ENCODE measurements at regions not wholly inside any gene's neighbourhood (a gene's known extent, or its start where the extent isn't known, plus 50 kb on each side); places are given as distances from the start of the nearest gene placed in this dataset.

DNA sequence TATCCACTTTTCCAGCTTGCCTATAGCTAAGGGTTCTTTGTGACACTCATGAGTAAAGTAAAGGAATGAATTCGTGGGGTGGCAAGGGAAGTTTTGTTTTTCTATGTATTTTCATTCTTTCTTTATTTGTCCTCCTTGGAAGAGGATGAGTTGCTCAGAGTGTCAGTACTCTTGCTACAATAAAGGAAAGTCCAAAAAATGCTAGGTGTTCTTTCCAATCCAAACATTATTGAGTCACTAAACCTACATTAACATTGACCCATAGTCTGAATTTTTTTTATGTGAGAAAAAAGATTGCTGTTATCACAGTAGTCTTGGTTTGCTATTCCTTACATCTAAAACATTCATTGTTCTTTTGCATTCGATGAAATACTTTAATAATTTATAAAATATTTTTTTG, 959.9 kb upstream of the ADGRL4 start:
- TF ChIP-seq, protein P1, sequence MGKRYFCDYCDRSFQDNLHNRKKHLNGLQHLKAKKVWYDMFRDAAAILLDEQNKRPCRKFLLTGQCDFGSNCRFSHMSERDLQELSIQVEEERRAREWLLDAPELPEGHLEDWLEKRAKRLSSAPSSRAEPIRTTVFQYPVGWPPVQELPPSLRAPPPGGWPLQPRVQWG (CRISPR knock-in tag; IDR thresholded peaks at IDR 0.05; ENCODE audit: borderline replicate concordance, low read depth) = no peak
- TF ChIP-seq MTA3 (CRISPR knock-in tag; IDR thresholded peaks at IDR 0.05) = no peak
- TF ChIP-seq ZZZ3 (CRISPR knock-in tag; IDR thresholded peaks at IDR 0.05; ENCODE audit: borderline replicate concordance) = no peak
- TF ChIP-seq HOXA3 (CRISPR knock-in tag; IDR thresholded peaks at IDR 0.05) = no peak
- no peak for TF ChIP-seq FOXJ3 (CRISPR knock-in tag; IDR thresholded peaks at IDR 0.05; ENCODE audit: borderline replicate concordance)
- TF ChIP-seq, protein P2, sequence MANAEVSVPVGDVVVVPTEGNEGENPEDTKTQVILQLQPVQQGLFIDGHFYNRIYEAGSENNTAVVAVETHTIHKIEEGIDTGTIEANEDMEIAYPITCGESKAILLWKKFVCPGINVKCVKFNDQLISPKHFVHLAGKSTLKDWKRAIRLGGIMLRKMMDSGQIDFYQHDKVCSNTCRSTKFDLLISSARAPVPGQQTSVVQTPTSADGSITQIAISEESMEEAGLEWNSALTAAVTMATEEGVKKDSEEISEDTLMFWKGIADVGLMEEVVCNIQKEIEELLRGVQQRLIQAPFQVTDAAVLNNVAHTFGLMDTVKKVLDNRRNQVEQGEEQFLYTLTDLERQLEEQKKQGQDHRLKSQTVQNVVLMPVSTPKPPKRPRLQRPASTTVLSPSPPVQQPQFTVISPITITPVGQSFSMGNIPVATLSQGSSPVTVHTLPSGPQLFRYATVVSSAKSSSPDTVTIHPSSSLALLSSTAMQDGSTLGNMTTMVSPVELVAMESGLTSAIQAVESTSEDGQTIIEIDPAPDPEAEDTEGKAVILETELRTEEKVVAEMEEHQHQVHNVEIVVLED (CRISPR knock-in tag; IDR thresholded peaks at IDR 0.05; ENCODE audit: borderline replicate concordance) = no peak
- TF ChIP-seq HDAC2 (CRISPR knock-in tag; IDR thresholded peaks at IDR 0.05) = no peak
- no peak for TF ChIP-seq CBFB (CRISPR knock-in tag; IDR thresholded peaks at IDR 0.05)
- no peak for TF ChIP-seq HDAC6 (IDR thresholded peaks at IDR 0.05; ENCODE audit: low read depth, low read length)
- no peak for TF ChIP-seq ZFP41 (CRISPR knock-in tag; IDR thresholded peaks at IDR 0.05; ENCODE audit: borderline replicate concordance)
- no peak for TF ChIP-seq THYN1 (CRISPR knock-in tag; IDR thresholded peaks at IDR 0.05; ENCODE audit: borderline replicate concordance, low read depth)
- no peak for TF ChIP-seq POGZ (CRISPR knock-in tag; IDR thresholded peaks at IDR 0.05)
- no peak for TF ChIP-seq ATAD3A (CRISPR knock-in tag; IDR thresholded peaks at IDR 0.05)
- TF ChIP-seq FOXK1 (CRISPR knock-in tag; IDR thresholded peaks at IDR 0.05; ENCODE audit: borderline replicate concordance, low read depth) = no peak
- Histone ChIP-seq H3K4me3 (replicated peaks in 1 of 3; ENCODE audit: insufficient read depth in 1 of 3, low read depth in 2 of 3, low read length in 3 of 3) (no peak overlapping the region), H3K27me3 (ENCODE audit: control insufficient read depth in 1 of 2, insufficient read depth in 2 of 2, low read length in 2 of 2) (no peaks in the 10 kb centered on the region), H3K4me2 (ENCODE audit: low read depth, low read length) (no peak overlapping the region), H4K20me1 (ENCODE audit: insufficient read depth, low read length) (no peaks in the 10 kb centered on the region), H3K4me1 (ENCODE audit: insufficient read depth, low read length) (no peaks in the 10 kb centered on the region), H3K36me3 (replicated peaks in 1 of 2; ENCODE audit: control insufficient read depth in 1 of 2, insufficient read depth in 2 of 2, low read length in 2 of 2) (no peaks in the 10 kb centered on the region), H3K9ac (ENCODE audit: insufficient read depth, low read depth, low read length) (no peak overlapping the region), H3K27ac (ENCODE audit: extremely low read length, insufficient read depth, low read length) (no peak overlapping the region), H2AFZ (ENCODE audit: low read length) (no peak overlapping the region), H3K9me3 (ENCODE audit: low read length) (peaks cover 59% of the 10 kb centered on the region), H3K79me2 (ENCODE audit: insufficient read depth, low read length) (no peaks in the 10 kb centered on the region)
- in situ Hi-C loops (cut with HindIII; ENCODE audit: extremely low pct_ligation_motif_present, low pct_unique_long_range_greater_than_20kb) = no loop called here
- no peak for FAIRE-seq
- no peak for DNase-seq (ENCODE audit: low spot score)
- intact Hi-C loops (cut with micrococcal nuclease; ENCODE audit: unreplicated experiment) = no loop called here
- no peak for ATAC-seq
- POLR2A ChIA-PET = no interaction called here
- CTCF ChIA-PET (ENCODE audit: low intra/inter-chr PET ratio, low total read pairs) = no interaction called here
- no TSS peak for BruUV-seq (replicated peaks)
- WGBS (ENCODE audit: low lambda C conversion rate) = 2% methylated on average over 2 of the region's 2 CpGs

All from HepG2 (cell line).